ENCODE measurements at regions not wholly inside any gene's neighbourhood (a gene's known extent, or its start where the extent isn't known, plus 50 kb on each side); places are given as distances from the start of the nearest gene placed in this dataset.

DNA sequence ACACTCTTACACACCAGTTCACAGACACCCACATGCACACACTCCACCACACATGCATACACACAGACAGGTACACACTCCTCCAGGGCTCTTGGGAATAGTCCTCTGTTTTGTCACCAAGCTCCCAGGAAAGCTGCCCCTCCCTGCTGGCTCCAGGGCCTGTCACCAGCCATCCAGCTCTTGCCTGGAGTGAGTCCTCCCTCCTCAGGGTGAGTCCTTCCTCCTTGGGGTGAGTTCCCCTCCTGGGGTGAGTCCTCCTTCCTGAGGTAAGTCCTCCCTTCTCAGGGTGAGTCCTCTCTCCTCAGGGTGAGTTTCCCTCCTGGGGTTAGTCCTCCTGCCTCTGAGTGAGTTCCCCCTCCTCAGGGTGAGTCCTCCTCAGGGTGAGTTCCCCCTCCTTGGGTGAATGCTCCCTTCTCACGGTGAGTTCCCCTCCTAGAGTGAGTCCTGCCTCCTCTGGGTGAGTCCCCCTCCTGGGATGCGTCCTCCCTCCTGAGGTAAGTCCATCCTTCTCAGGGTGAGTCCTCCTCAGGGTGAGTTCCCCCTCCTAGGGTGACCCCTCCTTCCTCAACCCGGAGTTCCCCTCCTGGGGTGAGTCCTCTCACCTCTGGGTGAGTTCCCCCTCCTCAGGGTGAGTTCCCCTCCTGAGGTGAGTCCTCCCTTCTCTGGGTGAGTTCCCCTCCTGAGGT, 100.6 kb upstream of the FGF3 start:
- TF ChIP-seq, protein P1, sequence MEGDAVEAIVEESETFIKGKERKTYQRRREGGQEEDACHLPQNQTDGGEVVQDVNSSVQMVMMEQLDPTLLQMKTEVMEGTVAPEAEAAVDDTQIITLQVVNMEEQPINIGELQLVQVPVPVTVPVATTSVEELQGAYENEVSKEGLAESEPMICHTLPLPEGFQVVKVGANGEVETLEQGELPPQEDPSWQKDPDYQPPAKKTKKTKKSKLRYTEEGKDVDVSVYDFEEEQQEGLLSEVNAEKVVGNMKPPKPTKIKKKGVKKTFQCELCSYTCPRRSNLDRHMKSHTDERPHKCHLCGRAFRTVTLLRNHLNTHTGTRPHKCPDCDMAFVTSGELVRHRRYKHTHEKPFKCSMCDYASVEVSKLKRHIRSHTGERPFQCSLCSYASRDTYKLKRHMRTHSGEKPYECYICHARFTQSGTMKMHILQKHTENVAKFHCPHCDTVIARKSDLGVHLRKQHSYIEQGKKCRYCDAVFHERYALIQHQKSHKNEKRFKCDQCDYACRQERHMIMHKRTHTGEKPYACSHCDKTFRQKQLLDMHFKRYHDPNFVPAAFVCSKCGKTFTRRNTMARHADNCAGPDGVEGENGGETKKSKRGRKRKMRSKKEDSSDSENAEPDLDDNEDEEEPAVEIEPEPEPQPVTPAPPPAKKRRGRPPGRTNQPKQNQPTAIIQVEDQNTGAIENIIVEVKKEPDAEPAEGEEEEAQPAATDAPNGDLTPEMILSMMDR (IDR thresholded peaks at IDR 0.05; ENCODE audit: insufficient read depth, low read length, poor library complexity, severe bottlenecking) = no peak
- no peak for TF ChIP-seq EZH2phosphoT487 (conservative IDR thresholded peaks at IDR 0.05; ENCODE audit: low read length)
